ENCODE measurements at regions not wholly inside any gene's neighbourhood (a gene's known extent, or its start where the extent isn't known, plus 50 kb on each side); places are given as distances from the start of the nearest gene placed in this dataset.

DNA sequence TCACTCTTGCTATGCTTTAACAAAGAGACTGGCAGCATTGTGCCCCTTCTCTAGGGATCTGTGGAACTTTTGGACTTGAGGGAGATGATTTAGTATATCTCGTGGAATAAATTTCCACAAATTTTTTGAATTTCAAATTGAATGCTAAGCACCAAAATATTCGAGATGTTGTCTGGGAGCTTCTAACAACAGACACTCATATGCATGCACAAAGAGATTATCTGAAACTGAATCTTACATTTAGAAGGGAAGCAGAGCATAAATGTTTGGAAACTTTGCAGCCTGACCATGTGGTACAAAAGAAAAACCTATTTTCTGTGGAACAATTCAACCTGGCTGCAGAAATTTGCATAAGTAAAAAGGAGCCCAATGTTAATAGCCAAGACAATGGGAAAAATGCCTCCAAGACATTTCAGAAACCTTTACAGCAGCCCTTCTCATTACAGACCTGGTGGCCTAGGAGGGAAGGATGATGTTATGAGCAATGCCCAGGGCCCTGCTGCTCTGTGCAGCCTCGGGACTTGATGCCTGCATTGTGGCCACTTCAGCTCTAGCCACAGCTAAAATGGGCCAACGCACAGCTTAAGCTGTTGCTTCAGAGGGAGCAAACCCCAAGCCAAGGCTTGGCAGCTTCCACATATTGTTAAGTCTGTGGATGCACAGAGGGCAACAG, 285.8 kb upstream of the FAM174A start:
- H2BK5ac ChIP-seq (ENCODE audit: low read length), result no peak overlapping the region
- no peak overlapping the region for H3K23ac ChIP-seq (ENCODE audit: low read depth, low read length, poor library complexity)
- no peaks in the 10 kb centered on the region for H3K27me3 ChIP-seq (ENCODE audit: control insufficient read depth in 3 of 3, insufficient read depth in 3 of 3, low read depth in 1 of 3, low read length in 3 of 3)
- no peak overlapping the region for H2BK15ac ChIP-seq (ENCODE audit: low read length)
- H2BK12ac ChIP-seq (ENCODE audit: low read length), result no peak overlapping the region
- H3K4me3 ChIP-seq (ENCODE audit: low read length in 2 of 2), result no peak overlapping the region
- no peak overlapping the region for H3K14ac ChIP-seq (ENCODE audit: low read length)
- H3K79me1 ChIP-seq (ENCODE audit: low read depth, low read length), result no peaks in the 10 kb centered on the region
- H4K8ac ChIP-seq (ENCODE audit: low read depth, low read length), result no peak overlapping the region
- H3K4me2 ChIP-seq (ENCODE audit: insufficient read depth, low read length, poor library complexity, severe bottlenecking), result no peak overlapping the region
- H3K4ac ChIP-seq (ENCODE audit: low read length), result no peak overlapping the region
- peaks cover 0 to 5% of the 10 kb centered on the region in 2 donors for H3K9me3 ChIP-seq (replicated peaks in 1 of 2; ENCODE audit: control insufficient read depth in 2 of 2, insufficient read depth in 1 of 2, low read depth in 1 of 2, low read length in 2 of 2)
- no peak overlapping the region for H3K27ac ChIP-seq (replicated peaks; ENCODE audit: low read length)
- H2AK5ac ChIP-seq (ENCODE audit: low read depth, low read length), result no peak overlapping the region
- no peak for DNase-seq (ENCODE audit: low spot score)
- H3K18ac ChIP-seq (ENCODE audit: low read length), result no peak overlapping the region
- H3K36me3 ChIP-seq (replicated peaks in 1 of 2; ENCODE audit: control insufficient read depth in 2 of 2, insufficient read depth in 2 of 2, low read length in 2 of 2), result no peaks in the 10 kb centered on the region
- WGBS, 2 donors (ENCODE audit: extremely low coverage in 2 of 2, insufficient read length in 2 of 2, insufficient replicate concordance in 1 of 2), result no CpG with 5 or more reads among the region's 4 CpGs
- no peak overlapping the region for H2BK120ac ChIP-seq (ENCODE audit: low read depth, low read length)
- no peak overlapping the region for H2AFZ ChIP-seq (ENCODE audit: low read length)
- no peak overlapping the region for H3K9ac ChIP-seq (ENCODE audit: low read depth, low read length, poor library complexity)
- H3K4me1 ChIP-seq (ENCODE audit: control insufficient read depth in 2 of 2, insufficient read depth in 1 of 2, low read depth in 1 of 2, low read length in 2 of 2), result peaks cover 0 to 1% of the 10 kb centered on the region in 2 donors
- H4K91ac ChIP-seq (ENCODE audit: low read depth, low read length, poor library complexity), result no peak overlapping the region

- H3K4me2 ChIP-seq (ENCODE audit: insufficient read depth, low read length, poor library complexity, severe bottlenecking), result no peak overlapping the region
- peaks cover 0 to under 1% of the 10 kb centered on the region in 2 donors for H3K9me3 ChIP-seq (replicated peaks in 1 of 2; ENCODE audit: control insufficient read depth in 2 of 2, insufficient read depth in 1 of 2, low read depth in 1 of 2, low read length in 2 of 2)
- H3K4me1 ChIP-seq (ENCODE audit: control insufficient read depth in 2 of 2, insufficient read depth in 1 of 2, low read depth in 1 of 2, low read length in 2 of 2), result no peaks in the 10 kb centered on the region
- no peak overlapping the region for H3K4me3 ChIP-seq (ENCODE audit: low read length in 2 of 2)
- no peak overlapping the region for H4K91ac ChIP-seq (ENCODE audit: low read depth, low read length, poor library complexity)
- H4K8ac ChIP-seq (ENCODE audit: low read depth, low read length), result no peak overlapping the region
- no peak overlapping the region for H3K27ac ChIP-seq (replicated peaks; ENCODE audit: low read length)
- WGBS, 2 donors (ENCODE audit: extremely low coverage in 2 of 2, insufficient read length in 2 of 2, insufficient replicate concordance in 1 of 2), result no CpG with 5 or more reads among the region's 3 CpGs
- no peak overlapping the region for H2AFZ ChIP-seq (ENCODE audit: low read length)
- DNase-seq (ENCODE audit: low spot score), result no peak
- H3K4ac ChIP-seq (ENCODE audit: low read length), result no peak overlapping the region
- no peaks in the 10 kb centered on the region for H3K79me1 ChIP-seq (ENCODE audit: low read depth, low read length)
- no peak overlapping the region for H3K14ac ChIP-seq (ENCODE audit: low read length)
- no peak overlapping the region for H3K9ac ChIP-seq (ENCODE audit: low read depth, low read length, poor library complexity)
- H2BK12ac ChIP-seq (ENCODE audit: low read length), result no peak overlapping the region
- no peaks in the 10 kb centered on the region for H3K27me3 ChIP-seq (ENCODE audit: control insufficient read depth in 3 of 3, insufficient read depth in 3 of 3, low read depth in 1 of 3, low read length in 3 of 3)
- H3K18ac ChIP-seq (ENCODE audit: low read length), result no peak overlapping the region
- H3K23ac ChIP-seq (ENCODE audit: low read depth, low read length, poor library complexity), result no peak overlapping the region
- H3K36me3 ChIP-seq (replicated peaks in 1 of 2; ENCODE audit: control insufficient read depth in 2 of 2, insufficient read depth in 2 of 2, low read length in 2 of 2), result no peaks in the 10 kb centered on the region
- H2AK5ac ChIP-seq (ENCODE audit: low read depth, low read length), result no peak overlapping the region
- H2BK5ac ChIP-seq (ENCODE audit: low read length), result no peak overlapping the region
- no peak overlapping the region for H2BK15ac ChIP-seq (ENCODE audit: low read length)
- H2BK120ac ChIP-seq (ENCODE audit: low read depth, low read length), result no peak overlapping the region
These were observed 302.4 kb upstream of the FAM174A start for GRCh38 chr5:100232736-100233135.

GRCh38 chr5:100188778-100189177, 346.4 kb upstream of the FAM174A start:
- no peaks in the 10 kb centered on the region for H3K36me3 ChIP-seq (replicated peaks in 1 of 2; ENCODE audit: control insufficient read depth in 2 of 2, insufficient read depth in 2 of 2, low read length in 2 of 2)
- no peak overlapping the region for H4K91ac ChIP-seq (ENCODE audit: low read depth, low read length, poor library complexity)
- H2AK5ac ChIP-seq (ENCODE audit: low read depth, low read length), result no peak overlapping the region
- H3K79me1 ChIP-seq (ENCODE audit: low read depth, low read length), result no peaks in the 10 kb centered on the region
- no peak overlapping the region for H3K18ac ChIP-seq (ENCODE audit: low read length)
- H3K4me2 ChIP-seq (ENCODE audit: insufficient read depth, low read length, poor library complexity, severe bottlenecking), result no peak overlapping the region
- H3K4ac ChIP-seq (ENCODE audit: low read length), result no peak overlapping the region
- no peak overlapping the region for H3K9ac ChIP-seq (ENCODE audit: low read depth, low read length, poor library complexity)
- peak overlapping the region; percentile 27 for H3K27ac ChIP-seq (replicated peaks; ENCODE audit: low read length)
- DNase-seq (ENCODE audit: low spot score), result no peak
- peaks cover 1 to 12% of the 10 kb centered on the region in 2 donors for H3K4me1 ChIP-seq (ENCODE audit: control insufficient read depth in 2 of 2, insufficient read depth in 1 of 2, low read depth in 1 of 2, low read length in 2 of 2)
- H2BK120ac ChIP-seq (ENCODE audit: low read depth, low read length), result no peak overlapping the region
- no CpG with 5 or more reads among the region's 1 CpG for WGBS, 2 donors (ENCODE audit: extremely low coverage in 2 of 2, insufficient read length in 2 of 2, insufficient replicate concordance in 1 of 2)
- no peak overlapping the region for H3K14ac ChIP-seq (ENCODE audit: low read length)
- H2BK15ac ChIP-seq (ENCODE audit: low read length), result no peak overlapping the region
- no peaks in the 10 kb centered on the region for H3K27me3 ChIP-seq (ENCODE audit: control insufficient read depth in 3 of 3, insufficient read depth in 3 of 3, low read depth in 1 of 3, low read length in 3 of 3)
- no peaks in the 10 kb centered on the region for H3K9me3 ChIP-seq (replicated peaks in 1 of 2; ENCODE audit: control insufficient read depth in 2 of 2, insufficient read depth in 1 of 2, low read depth in 1 of 2, low read length in 2 of 2)
- H2BK12ac ChIP-seq (ENCODE audit: low read length), result no peak overlapping the region
- no peak overlapping the region for H3K23ac ChIP-seq (ENCODE audit: low read depth, low read length, poor library complexity)
- H4K8ac ChIP-seq (ENCODE audit: low read depth, low read length), result no peak overlapping the region
- no peak overlapping the region for H2AFZ ChIP-seq (ENCODE audit: low read length)
- H2BK5ac ChIP-seq (ENCODE audit: low read length), result no peak overlapping the region
- no peak overlapping the region for H3K4me3 ChIP-seq (ENCODE audit: low read length in 2 of 2)

DNA sequence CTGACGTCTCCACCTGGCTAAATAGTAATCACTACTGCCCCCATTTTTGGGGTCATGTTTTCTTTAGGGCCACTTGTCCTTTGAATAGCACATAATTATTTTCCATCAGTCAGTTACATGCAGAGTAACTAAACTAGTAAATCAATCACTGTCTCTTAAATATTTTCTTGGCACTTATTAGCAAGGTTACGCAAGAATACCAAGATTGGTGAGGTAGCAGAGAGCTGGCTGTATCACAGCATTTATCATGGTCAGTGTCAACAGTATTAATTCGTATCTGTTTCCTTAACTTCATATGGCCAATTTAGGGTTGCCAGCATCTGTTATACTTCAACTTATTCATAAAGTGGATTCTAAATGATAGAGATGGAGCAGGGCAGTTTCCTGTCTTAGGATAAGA, 346.8 kb upstream of the FAM174A start:
- Histone ChIP-seq H3K4me1 (ENCODE audit: control insufficient read depth in 2 of 2, insufficient read depth in 1 of 2, low read depth in 1 of 2, low read length in 2 of 2) (peaks cover 1 to 12% of the 10 kb centered on the region in 2 donors), H3K23ac (ENCODE audit: low read depth, low read length, poor library complexity) (no peak overlapping the region), H2BK5ac (ENCODE audit: low read length) (no peak overlapping the region), H4K91ac (ENCODE audit: low read depth, low read length, poor library complexity) (no peak overlapping the region), H3K9me3 (replicated peaks in 1 of 2; ENCODE audit: control insufficient read depth in 2 of 2, insufficient read depth in 1 of 2, low read depth in 1 of 2, low read length in 2 of 2) (no peaks in the 10 kb centered on the region), H3K27ac (replicated peaks; ENCODE audit: low read length) (peak overlapping the region; percentile 27), H3K14ac (ENCODE audit: low read length) (no peak overlapping the region), H2BK15ac (ENCODE audit: low read length) (no peak overlapping the region), H2BK12ac (ENCODE audit: low read length) (no peak overlapping the region), H3K79me1 (ENCODE audit: low read depth, low read length) (no peaks in the 10 kb centered on the region), H3K9ac (ENCODE audit: low read depth, low read length, poor library complexity) (no peak overlapping the region), H2AFZ (ENCODE audit: low read length) (no peak overlapping the region), H3K36me3 (replicated peaks in 1 of 2; ENCODE audit: control insufficient read depth in 2 of 2, insufficient read depth in 2 of 2, low read length in 2 of 2) (no peaks in the 10 kb centered on the region), H3K4ac (ENCODE audit: low read length) (no peak overlapping the region), H2AK5ac (ENCODE audit: low read depth, low read length) (no peak overlapping the region), H3K18ac (ENCODE audit: low read length) (no peak overlapping the region), H3K4me2 (ENCODE audit: insufficient read depth, low read length, poor library complexity, severe bottlenecking) (no peak overlapping the region), H4K8ac (ENCODE audit: low read depth, low read length) (no peak overlapping the region), H2BK120ac (ENCODE audit: low read depth, low read length) (no peak overlapping the region), H3K4me3 (ENCODE audit: low read length in 2 of 2) (no peak overlapping the region), H3K27me3 (ENCODE audit: control insufficient read depth in 3 of 3, insufficient read depth in 3 of 3, low read depth in 1 of 3, low read length in 3 of 3) (no peaks in the 10 kb centered on the region)
- no peak for DNase-seq (ENCODE audit: low spot score)
- WGBS, 2 donors (ENCODE audit: extremely low coverage in 2 of 2, insufficient read length in 2 of 2, insufficient replicate concordance in 1 of 2), result no CpG with 5 or more reads among the region's 3 CpGs
